Adrenal gland (tissue), 9 donors: ENCODE measurements at regions not wholly inside any gene's neighbourhood (a gene's known extent, or its start where the extent isn't known, plus 50 kb on each side); places are given as distances from the start of the nearest gene placed in this dataset.

Experiments
- DNase-seq, 7 donors: peaks; one replicate each; pipeline ENCODE4 v3.0.0-alpha.2; 2019 to 2020
- H3K27ac ChIP-seq, 5 donors: fragments of 200-600 bp; sonication (generic) in 4 of 5; 1 replicate in 3 of 5; 2 replicates in 2 of 5; pipeline versions ENCODE4 v1.5.1 to v1.8.0; 2016 to 2020; ENCODE audit warnings: mild to moderate bottlenecking in 1 of 5
- H3K27me3 ChIP-seq: fragments of 200-600 bp; 2 replicates; pipeline ENCODE4 v1.8.0; 2021
- H3K36me3 ChIP-seq, 2 donors: fragments of 200-600 bp; replicated peaks in 1 of 2; 1 replicate in 1 of 2; 2 replicates in 1 of 2; pipeline versions ENCODE4 v1.5.1 to v1.8.0; 2018 to 2022
- H3K4me1 ChIP-seq, 2 donors: fragments of 200-600 bp; replicated peaks in 1 of 2; 1 replicate in 1 of 2; 2 replicates in 1 of 2; pipeline versions ENCODE4 v1.5.1 to v1.8.0; 2018 to 2021
- H3K4me3 ChIP-seq, 4 donors: fragments of 200-600 bp; sonication (generic) in 3 of 4; one replicate each; pipeline ENCODE4 v1.5.1; 2016 to 2018
- H3K9me3 ChIP-seq, 3 donors: fragments of 200-600 bp; sonication (generic) in 1 of 3; replicated peaks in 1 of 3; 1 replicate in 2 of 3; 2 replicates in 1 of 3; pipeline versions ENCODE4 v1.5.1 to v1.8.0; 2016 to 2021
- CTCF ChIP-seq, 6 experiments: fragments of 450-650 bp in 4 of 6; fragments of 200-600 bp in 2 of 6; sonication (generic) in 1 of 6; IDR thresholded peaks; 1 replicate in 5 of 6; 2 replicates in 1 of 6; pipeline versions ENCODE4 v1.5.1 to v1.8.0; 2016 to 2021; ENCODE audit warnings: antibody characterized with exemption in 6 of 6, mild to moderate bottlenecking in 2 of 6, moderate library complexity in 1 of 6
- POLR2A ChIP-seq, 2 donors: fragments of 450-650 bp; IDR thresholded peaks; one replicate each; pipeline ENCODE4 v1.6.1; 2017; ENCODE audit warnings: antibody characterized with exemption in 2 of 2, mild to moderate bottlenecking in 2 of 2, moderate library complexity in 1 of 2
- WGBS, 4 donors: extraction: QIAGEN DNeasy Blood & Tissue Kit in 2 of 4; methylation state at CpG; one replicate each; pipeline versions ENCODE4 v1.1.5 to v1.1.7; 2013 to 2017; 5-methylcytosine and 5-hydroxymethylcytosine counted together
- intact Hi-C, 2 donors: fragments of 100-400 bp; cut with DNase I; formaldehyde crosslinking; loops; one replicate each; pipeline versions ENCODE4 v1.14.1 to v1.15.0; 2022 to 2023
- donor health status: healthy with polysubstance abuse.
- donor health status: Bipolar disorder and iron deficiency.
- donor health status: DM: yes; HTN: yes; CAD: no.
- donor health status: DM: no; HTN: no; CAD: no.
- donor health status: DM: no; HTN: no; CAD: no.

- no peak for DNase-seq
- Histone ChIP-seq H3K27ac (no peak overlapping the region), H3K9me3 (no peaks in the 10 kb centered on the region), H3K36me3 (no peaks in the 10 kb centered on the region), H3K4me3 (no peak overlapping the region), H3K4me1 (no peaks in the 10 kb centered on the region), H3K27me3 (no peaks in the 10 kb centered on the region)
- TF ChIP-seq CTCF (IDR thresholded peaks at IDR 0.05), result no peak
- TF ChIP-seq POLR2A (IDR thresholded peaks at IDR 0.05), result no peak
- intact Hi-C loops, result no loop called here
Observed at GRCh38 chr10:20683345-20683744, 213.8 kb downstream of the NEBL start.

GRCh38 chr10:20682782-20683181 lies 214.3 kb downstream of the NEBL start:
- no peak overlapping the region for H3K27ac ChIP-seq
- 68 to 87% (median 83%) methylated on average over 3 of the region's 3 CpGs for WGBS, 4 donors
- TF ChIP-seq POLR2A (IDR thresholded peaks at IDR 0.05) (no peak), CTCF (IDR thresholded peaks at IDR 0.05) (no peak)
- H3K9me3 ChIP-seq, result no peaks in the 10 kb centered on the region
- H3K4me1 ChIP-seq, result no peaks in the 10 kb centered on the region
- DNase-seq, result no peak
- no peak overlapping the region for H3K4me3 ChIP-seq
- no peaks in the 10 kb centered on the region for H3K36me3 ChIP-seq
- H3K27me3 ChIP-seq, result no peaks in the 10 kb centered on the region
- intact Hi-C loops, result no loop called here

GRCh38 chr10:20677340-20677739 lies 219.8 kb downstream of the NEBL start:
- intact Hi-C loops, result no loop called here
- TF ChIP-seq CTCF (IDR thresholded peaks at IDR 0.05) (no peak), POLR2A (IDR thresholded peaks at IDR 0.05) (no peak)
- 79 to 85% (median 80%) methylated on average over 5 of the region's 5 CpGs for WGBS, 4 donors

GRCh38 chr10:20674926-20675325 lies 222.2 kb downstream of the NEBL start:
- Histone ChIP-seq H3K27ac (no peak overlapping the region), H3K27me3 (no peaks in the 10 kb centered on the region), H3K4me1 (no peaks in the 10 kb centered on the region), H3K9me3 (no peaks in the 10 kb centered on the region), H3K4me3 (no peak overlapping the region), H3K36me3 (no peaks in the 10 kb centered on the region)
- DNase-seq, result no peak
- TF ChIP-seq CTCF (IDR thresholded peaks at IDR 0.05) (no peak), POLR2A (IDR thresholded peaks at IDR 0.05) (no peak)
- intact Hi-C loops, result no loop called here
- WGBS, 4 donors, result 22 to 46% (median 38%) methylated on average over 1 of the region's 1 CpG

More at GRCh38 chr10:20677340-20677739, 219.8 kb downstream of the NEBL start:
- DNase-seq, result no peak
- H3K9me3 ChIP-seq, result no peaks in the 10 kb centered on the region
- H3K27ac ChIP-seq, result no peak overlapping the region
- no peaks in the 10 kb centered on the region for H3K4me1 ChIP-seq
- no peak overlapping the region for H3K4me3 ChIP-seq
- no peaks in the 10 kb centered on the region for H3K36me3 ChIP-seq
- H3K27me3 ChIP-seq, result no peaks in the 10 kb centered on the region
